Adipose tissue (tissue), 3 donors: ENCODE measurements at regions not wholly inside any gene's neighbourhood (a gene's known extent, or its start where the extent isn't known, plus 50 kb on each side); places are given as distances from the start of the nearest gene placed in this dataset.

Source experiments
- H3K27ac ChIP-seq: one replicate; pipeline ENCODE4 v1.5.1; 2013; ENCODE audit warnings: low read depth, low read length
- WGBS, 3 donors: extraction: QIAGEN DNeasy Blood & Tissue Kit; methylation state at CpG; one replicate each; pipeline ENCODE4 v1.1.7; 2013; 5-methylcytosine and 5-hydroxymethylcytosine counted together
- donor health status: healthy with polysubstance abuse.
- donor health status: Bipolar disorder and iron deficiency.
- donor health status: healthy.

GRCh38 chr6:164276211-164276610 lies 861.7 kb downstream of the QKI start:
- WGBS, 3 donors = 40 to 56% (median 43%) methylated on average over 1 of the region's 1 CpG
- H3K27ac ChIP-seq = no peak overlapping the region

DNA sequence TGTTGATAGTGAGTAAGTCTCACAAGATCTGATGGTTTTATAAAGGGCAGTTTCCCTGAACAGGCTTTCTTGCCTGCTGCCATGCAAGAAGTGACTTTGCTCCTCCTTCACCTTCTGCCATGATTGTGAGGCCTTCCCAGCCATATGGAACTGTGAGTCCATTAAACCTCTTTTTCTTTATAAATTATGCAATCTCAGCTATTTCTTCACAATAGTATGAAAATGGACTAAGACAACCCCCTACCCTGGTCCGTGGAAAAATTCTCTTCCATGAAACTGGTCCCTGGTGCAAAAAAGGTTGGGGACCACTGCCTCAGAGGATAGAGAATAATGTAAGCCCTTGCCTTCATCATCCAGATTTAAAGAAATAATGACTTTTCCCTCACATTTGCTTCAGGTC lies 861.3 kb downstream of the QKI start:
- 58 to 81% (median 81%) methylated on average over 1 of the region's 1 CpG for WGBS, 3 donors
- H3K27ac ChIP-seq = no peak overlapping the region

DNA sequence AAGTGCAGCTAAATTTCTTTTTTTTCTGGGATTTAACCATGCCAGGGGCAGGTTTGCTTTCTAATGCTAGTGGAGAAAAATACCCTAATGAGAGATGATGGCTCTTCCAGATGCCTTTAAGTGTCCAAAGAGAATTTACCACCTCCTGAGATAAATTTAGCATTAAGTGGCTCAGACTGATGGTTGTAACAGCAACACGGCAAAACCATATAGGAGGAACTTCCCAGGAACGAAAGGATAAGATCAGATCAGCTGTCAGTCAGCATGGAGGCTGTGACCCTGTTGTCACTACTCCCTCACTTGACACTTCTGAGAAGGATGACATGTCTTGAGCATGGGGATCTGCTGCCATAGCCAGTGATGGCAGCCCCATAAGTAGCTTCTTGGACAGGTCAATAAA lies 860.0 kb downstream of the QKI start:
- WGBS, 3 donors = 48 to 67% (median 61%) methylated on average over 2 of the region's 2 CpGs
- no peak overlapping the region for H3K27ac ChIP-seq

GRCh38 chr6:164273491-164273890 lies 859.0 kb downstream of the QKI start:
- no peak overlapping the region for H3K27ac ChIP-seq
- 57 to 67% (median 61%) methylated on average over 3 of the region's 3 CpGs for WGBS, 3 donors

DNA sequence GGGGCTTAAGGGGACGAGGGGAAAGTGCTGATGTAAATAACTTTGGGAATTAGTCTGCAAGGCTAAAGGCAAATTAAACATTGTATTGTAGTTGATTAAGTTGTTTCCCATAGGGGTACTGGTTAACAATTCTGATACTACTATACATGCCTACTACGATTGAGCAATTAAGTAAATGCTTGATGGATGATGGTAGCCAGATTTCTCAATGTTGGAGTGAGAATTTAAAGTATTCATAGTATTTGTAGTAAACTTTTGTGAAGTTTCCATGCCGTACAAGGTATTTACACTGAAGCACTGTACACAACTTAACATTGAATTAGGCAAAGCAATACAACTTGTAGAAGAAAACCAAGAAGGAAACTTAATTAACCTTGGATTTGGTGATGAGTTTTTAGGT lies 852.3 kb downstream of the QKI start:
- 53 to 70% (median 68%) methylated on average over 3 of the region's 3 CpGs for WGBS, 3 donors

GRCh38 chr6:164262348-164262747 lies 847.8 kb downstream of the QKI start:
- no peak overlapping the region for H3K27ac ChIP-seq
- 73 to 88% (median 86%) methylated on average over 5 of the region's 5 CpGs for WGBS, 3 donors

More for the DNA sequence above, 852.3 kb downstream of the QKI start:
- H3K27ac ChIP-seq = no peak overlapping the region

DNA sequence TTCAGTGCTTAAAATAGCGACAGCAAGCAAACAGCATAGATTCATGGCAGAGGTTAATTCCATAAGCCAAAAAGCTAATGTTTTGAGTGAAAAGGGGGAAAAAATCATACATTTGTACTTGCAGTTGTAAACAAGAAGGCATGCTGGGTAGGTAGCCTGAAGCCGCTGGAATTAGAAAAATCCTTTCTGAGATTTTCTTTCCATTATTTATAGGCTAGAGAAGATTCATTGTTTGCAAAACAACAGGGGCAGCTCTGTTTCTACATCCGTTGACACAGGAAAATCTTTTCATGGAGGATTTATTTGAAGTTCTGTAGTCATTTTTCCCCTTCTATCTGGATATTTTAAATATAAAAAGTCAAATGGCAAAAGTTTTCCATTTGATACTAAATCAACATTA lies 843.9 kb downstream of the QKI start:
- WGBS, 3 donors = 62 to 69% (median 65%) methylated on average over 3 of the region's 3 CpGs
- H3K27ac ChIP-seq = no peak overlapping the region

- H3K27ac ChIP-seq = no peak overlapping the region
- 46 to 69% (median 51%) methylated on average over 3 of the region's 3 CpGs for WGBS, 3 donors
Measured at GRCh38 chr6:164252948-164253347, 838.4 kb downstream of the QKI start.

- H3K27ac ChIP-seq = no peak overlapping the region
Measured at GRCh38 chr6:164252291-164252690, 837.8 kb downstream of the QKI start.

GRCh38 chr6:164247106-164247505 lies 832.6 kb downstream of the QKI start:
- no peak overlapping the region for H3K27ac ChIP-seq
- 78 to 86% (median 85%) methylated on average over 7 of the region's 7 CpGs for WGBS, 3 donors

More at GRCh38 chr6:164252291-164252690, 837.8 kb downstream of the QKI start:
- WGBS, 3 donors = 44 to 59% (median 51%) methylated on average over 1 of the region's 1 CpG

DNA sequence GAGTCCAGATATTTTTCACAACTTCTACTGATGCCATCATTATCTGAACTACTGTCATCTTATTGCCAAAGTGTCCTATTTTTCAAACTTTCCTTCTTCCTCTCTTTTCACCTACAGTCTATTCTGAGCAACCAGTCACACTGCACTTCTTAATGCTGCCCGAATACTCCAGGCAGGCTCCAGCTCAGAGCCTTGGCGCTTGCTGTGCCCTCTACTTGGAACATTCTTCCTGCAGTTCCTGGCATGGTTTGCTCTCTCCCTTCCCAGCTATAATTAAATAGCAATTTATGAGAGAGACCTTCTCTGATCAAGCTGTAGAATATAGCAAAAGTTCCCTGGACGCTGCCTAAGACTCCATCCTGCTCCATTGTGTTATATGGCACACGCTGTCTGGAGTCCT lies 831.6 kb downstream of the QKI start:
- H3K27ac ChIP-seq = no peak overlapping the region

DNA sequence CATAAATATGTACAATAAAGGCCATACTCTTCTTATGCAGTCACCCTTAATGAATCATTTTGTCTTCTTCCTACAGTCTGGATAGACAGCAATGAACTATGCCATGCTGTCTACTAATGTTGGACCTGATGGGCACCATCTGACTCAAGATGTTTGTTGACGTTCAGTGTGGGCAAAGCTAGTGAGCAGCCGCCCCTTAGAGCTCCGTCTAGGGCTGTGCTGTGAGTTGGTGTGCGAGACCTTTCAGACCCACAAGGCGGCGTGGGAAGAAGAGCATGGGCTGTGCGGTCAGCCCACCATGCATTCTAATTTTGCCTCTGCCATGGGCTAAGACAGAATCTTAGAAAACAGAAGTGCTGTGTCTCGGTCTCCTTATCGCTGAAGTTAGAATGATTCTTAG lies 829.4 kb downstream of the QKI start:
- WGBS, 3 donors = 86 to 97% (median 95%) methylated on average over 9 of the region's 9 CpGs
- H3K27ac ChIP-seq = no peak overlapping the region

More for the DNA sequence above, 831.6 kb downstream of the QKI start:
- WGBS, 3 donors = 70 to 84% (median 76%) methylated on average over 4 of the region's 4 CpGs

DNA sequence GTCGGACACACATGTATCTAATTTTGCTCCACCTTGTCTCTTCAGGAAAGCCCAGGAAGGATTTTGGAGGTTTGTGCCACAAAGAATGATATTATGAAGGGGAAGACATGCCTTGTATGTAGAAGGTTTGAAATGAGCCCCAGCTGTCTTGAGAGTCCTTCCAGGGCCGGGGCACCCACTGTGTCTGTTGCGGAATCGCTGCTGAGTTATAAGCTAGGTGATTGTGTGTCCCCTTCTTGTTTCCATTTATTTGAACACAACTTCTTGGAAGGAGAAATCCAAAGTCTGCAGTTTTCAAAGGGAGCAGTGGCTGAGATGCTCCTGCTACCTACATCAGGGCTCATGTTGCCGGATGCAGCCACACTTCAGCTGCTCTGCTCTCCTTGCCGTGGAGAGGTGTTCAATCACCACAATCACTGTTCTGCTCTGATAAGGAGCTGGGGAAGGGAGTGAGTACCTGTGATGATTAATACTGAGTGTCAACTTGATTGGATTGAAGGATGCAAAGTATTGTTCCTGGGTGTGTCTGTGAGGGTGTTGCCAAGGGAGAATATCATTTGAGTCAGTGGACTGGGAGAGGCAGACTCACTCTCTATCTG lies 828.6 kb downstream of the QKI start:
- H3K27ac ChIP-seq = no peak overlapping the region
- 59 to 76% (median 63%) methylated on average over 6 of the region's 6 CpGs for WGBS, 3 donors

DNA sequence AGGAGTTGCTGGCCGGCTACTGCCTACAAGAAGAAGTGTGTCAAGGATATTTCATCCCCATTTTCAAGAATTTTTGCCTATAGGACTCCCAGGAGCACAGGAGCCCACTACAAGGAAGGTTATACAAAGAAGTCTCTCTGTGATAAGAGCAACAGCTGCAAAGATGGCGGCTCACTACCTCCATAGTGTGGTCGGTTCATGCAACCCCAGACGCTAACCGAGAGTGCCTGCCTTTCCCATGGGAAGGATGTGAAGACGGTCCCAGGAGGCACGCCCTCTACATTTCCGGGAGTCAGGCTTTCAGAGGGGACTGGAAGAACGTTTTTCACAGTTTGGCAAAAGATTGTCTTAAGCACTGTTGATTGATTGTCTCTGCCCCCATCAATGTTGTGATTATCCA lies 816.3 kb downstream of the QKI start:
- no peak overlapping the region for H3K27ac ChIP-seq
- WGBS, 3 donors = 70 to 83% (median 82%) methylated on average over 9 of the region's 9 CpGs

- WGBS, 3 donors = 77 to 83% (median 80%) methylated on average over 6 of the region's 6 CpGs
- no peak overlapping the region for H3K27ac ChIP-seq
Measured at GRCh38 chr6:164230259-164230658, 815.7 kb downstream of the QKI start.

DNA sequence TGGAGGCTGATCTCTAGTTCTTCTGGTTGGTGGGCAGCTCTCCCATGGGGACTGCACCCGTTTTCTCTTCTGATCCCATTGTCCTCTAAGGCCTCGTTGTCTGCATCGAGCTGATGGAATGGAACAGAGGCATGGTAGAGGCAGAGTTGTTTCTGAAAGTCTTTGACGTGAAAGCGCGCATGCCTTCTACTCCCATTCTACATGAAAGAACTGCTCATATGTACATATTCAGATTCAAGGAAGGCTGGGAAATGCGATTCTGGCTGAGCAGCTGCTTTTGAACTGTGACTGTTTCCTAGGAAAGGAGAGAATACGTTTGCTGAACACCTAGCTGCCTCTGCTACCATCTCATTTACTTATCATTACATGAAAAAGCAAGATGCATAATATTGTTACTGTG lies 815.2 kb downstream of the QKI start:
- H3K27ac ChIP-seq = no peak overlapping the region
- WGBS, 3 donors = 79 to 89% (median 84%) methylated on average over 8 of the region's 8 CpGs

GRCh38 chr6:164227952-164228522 lies 813.5 kb downstream of the QKI start:
- WGBS, 3 donors = 44 to 79% (median 79%) methylated on average over 17 of the region's 17 CpGs
- no peak overlapping the region for H3K27ac ChIP-seq

DNA sequence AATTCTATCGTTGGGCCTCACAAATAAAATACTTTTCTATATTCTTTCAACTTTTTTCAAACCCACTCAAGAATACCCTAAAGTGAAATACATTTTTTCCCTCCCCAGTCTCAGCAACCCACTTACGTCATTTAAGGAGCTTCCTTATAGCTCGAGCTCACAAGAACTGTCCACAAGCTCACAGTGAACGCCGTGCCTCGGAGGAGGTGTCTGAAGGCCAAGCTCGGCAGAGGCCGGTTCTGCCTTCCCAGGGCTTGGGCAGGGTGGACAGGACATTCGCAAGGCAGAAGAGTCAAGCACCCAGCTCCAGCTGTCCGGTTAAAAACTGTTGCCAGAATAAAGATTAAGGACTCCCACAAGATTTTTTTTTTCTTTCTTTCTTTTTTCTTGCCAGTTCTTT lies 802.3 kb downstream of the QKI start:
- 72 to 82% (median 76%) methylated on average over 10 of the region's 10 CpGs for WGBS, 3 donors
- no peak overlapping the region for H3K27ac ChIP-seq

DNA sequence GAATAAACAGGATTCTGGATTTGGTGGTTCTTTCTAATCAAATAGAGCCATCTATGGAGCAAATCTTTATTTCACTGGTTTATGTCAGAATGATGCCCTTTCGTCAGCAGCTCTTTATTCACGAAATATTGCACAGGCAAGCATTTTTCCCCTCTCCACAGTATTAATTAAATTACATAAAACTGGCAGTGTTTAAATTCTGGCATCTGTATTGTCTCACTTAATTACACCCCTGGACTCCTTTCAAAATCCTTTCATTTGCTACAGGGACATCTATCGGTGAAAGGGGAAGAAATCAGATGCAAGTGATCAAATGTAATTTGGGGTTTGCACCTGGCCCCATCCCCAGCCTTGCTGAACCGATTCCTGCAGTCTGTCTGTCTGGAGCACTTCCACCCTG lies 801.9 kb downstream of the QKI start:
- 57 to 66% (median 59%) methylated on average over 4 of the region's 4 CpGs for WGBS, 3 donors
- H3K27ac ChIP-seq = no peak overlapping the region

- 66 to 87% (median 80%) methylated on average over 8 of the region's 8 CpGs for WGBS, 3 donors
Measured at GRCh38 chr6:164214066-164214465, 799.5 kb downstream of the QKI start.

More at GRCh38 chr6:164214066-164214465, 799.5 kb downstream of the QKI start:
- no peak overlapping the region for H3K27ac ChIP-seq
